HG03196 (cell line): ENCODE measurements at regions not wholly inside any gene's neighbourhood (a gene's known extent, or its start where the extent isn't known, plus 50 kb on each side); places are given as distances from the start of the nearest gene placed in this dataset.

ENCODE experiments used
- ATAC-seq: cut with Tn5 transposase; IDR thresholded peaks from one replicate; pipeline ENCODE4 v1.9.1; 2021; ENCODE audit not compliant: unreplicated experiment

GRCh38 chr17:65277576-65277975 lies 140.4 kb downstream of the RGS9 start:
- no peak for ATAC-seq
